K562 (cell line): ENCODE measurements at regions not wholly inside any gene's neighbourhood (a gene's known extent, or its start where the extent isn't known, plus 50 kb on each side); places are given as distances from the start of the nearest gene placed in this dataset.
A peak's percentile ranks its signal among the peaks of the same experiment; 100 is the strongest.

ENCODE experiments used
- AFF4 ChIP-seq: sonication (generic); formaldehyde crosslinking; IDR thresholded peaks from 2 replicates; pipeline ENCODE4 v1.8.0; 2023; ENCODE audit warnings: mild to moderate bottlenecking, missing genetic modification reagents
- ATF2 ChIP-seq: sonication (generic); formaldehyde crosslinking; IDR thresholded peaks from 2 replicates; pipeline ENCODE4 v1.8.1; 2022; ENCODE audit warnings: missing genetic modification reagents
- CEBPZ ChIP-seq: fragments of 150-350 bp; IDR thresholded peaks from 2 replicates; pipeline ENCODE4 v1.6.1; 2014; ENCODE audit warnings: low read depth, mild to moderate bottlenecking, low read length, borderline replicate concordance
- E2F3 ChIP-seq: fragments of 250-450 bp; sonication (Bioruptor Pico); IDR thresholded peaks from 2 replicates; pipeline ENCODE4 v1.4.0; 2020; ENCODE audit warnings: mild to moderate bottlenecking
- EGR1 ChIP-seq: fragments of 450-650 bp; conservative IDR thresholded peaks from 2 replicates; pipeline ENCODE4 v1.6.1; 2017; ENCODE audit warnings: mild to moderate bottlenecking
- HDAC1 ChIP-seq, 2 experiments: fragments of 450-650 bp; IDR thresholded peaks; 2 replicates each; pipeline ENCODE4 v1.6.1; 2016 to 2017; ENCODE audit warnings: inconsistent platforms in 1 of 2, mild to moderate bottlenecking in 1 of 2, moderate library complexity in 1 of 2
- HDAC2 ChIP-seq: fragments of 450-650 bp; IDR thresholded peaks from 2 replicates; pipeline ENCODE4 v1.6.1; 2016; ENCODE audit warnings: mild to moderate bottlenecking
- HDAC3 ChIP-seq: fragments of 450-650 bp; IDR thresholded peaks from 2 replicates; pipeline ENCODE4 v1.6.1; 2018; ENCODE audit warnings: borderline replicate concordance, mild to moderate bottlenecking, moderate library complexity; ENCODE audit not compliant: partially characterized antibody
- HNRNPUL1 ChIP-seq: fragments of 200-400 bp; formaldehyde crosslinking; IDR thresholded peaks from 2 replicates; pipeline ENCODE4 v1.6.1; 2017; ENCODE audit warnings: low read length
- IRF2 ChIP-seq: sonication (generic); formaldehyde crosslinking; IDR thresholded peaks from 2 replicates; pipeline ENCODE4 v1.8.1; 2022; ENCODE audit warnings: mild to moderate bottlenecking, missing genetic modification reagents
- KLF16 ChIP-seq: IDR thresholded peaks from 2 replicates; pipeline ENCODE4 v1.6.1; 2016; ENCODE audit warnings: antibody characterized with exemption
- MECOM ChIP-seq: fragments of 250-450 bp; sonication (Bioruptor Pico); IDR thresholded peaks from 2 replicates; pipeline ENCODE4 v1.8.0; 2022; ENCODE audit warnings: inconsistent platforms
- MTA2 ChIP-seq: fragments of 450-650 bp; IDR thresholded peaks from 2 replicates; pipeline ENCODE4 v1.6.1; 2016; ENCODE audit warnings: low read depth
- NCOA4 ChIP-seq: fragments of 450-650 bp; IDR thresholded peaks from 2 replicates; pipeline ENCODE4 v1.6.1; 2018; ENCODE audit warnings: mild to moderate bottlenecking; ENCODE audit not compliant: partially characterized antibody
- NFRKB ChIP-seq: fragments of 450-650 bp; IDR thresholded peaks from 2 replicates; pipeline ENCODE4 v1.6.1; 2016; ENCODE audit warnings: low read depth
- PML ChIP-seq: IDR thresholded peaks from 2 replicates; pipeline ENCODE4 v1.6.1; 2012; ENCODE audit warnings: low read length, inconsistent platforms
- RNF2 ChIP-seq: sonication (generic); IDR thresholded peaks from 2 replicates; pipeline ENCODE4 v1.6.1; 2016
- ZKSCAN8 ChIP-seq: fragments of 200-800 bp; sonication (Bioruptor generic); IDR thresholded peaks from 2 replicates; pipeline ENCODE4 v1.6.1; 2016; ENCODE audit warnings: missing genetic modification characterization, missing compliant biosample characterization
- ZNF507 ChIP-seq: conservative IDR thresholded peaks from 2 replicates; pipeline ENCODE4 v1.6.1; 2017; ENCODE audit warnings: missing genetic modification characterization, missing compliant biosample characterization
- ZNF740 ChIP-seq, 3 experiments: fragments of 200-800 bp in 1 of 3; sonication (Bioruptor generic) in 1 of 3; sonication (generic) in 1 of 3; formaldehyde crosslinking in 1 of 3; IDR thresholded peaks; 2 replicates each; pipeline versions ENCODE4 v1.6.1 to v1.8.0; 2016 to 2022; ENCODE audit warnings: mild to moderate bottlenecking in 2 of 3, missing compliant biosample characterization in 2 of 3, missing genetic modification characterization in 2 of 3, missing genetic modification reagents in 1 of 3

- TF ChIP-seq AFF4 (CRISPR knock-in tag) (no peak), RNF2 (0 out of 2 replicates have a peak, but pooled peaks have one; percentile 7), HNRNPUL1 (no peak), HDAC3 (no peak), CEBPZ (no peak), NCOA4 (no peak), ZNF507 (tag) (no peak), HDAC2 (no peak), ZKSCAN8 (CRISPR knock-in tag) (no peak), EGR1 (no peak), IRF2 (CRISPR knock-in tag) (no peak), HDAC1 (IDR thresholded peaks at IDR 0.05) (no peak), ATF2 (no peak), ZNF740 (CRISPR knock-in tag; IDR thresholded peaks at IDR 0.05) (peak; percentile 91), ZNF740 (tag; IDR thresholded peaks at IDR 0.05) (peak in 1 of 2 experiments; percentile 87; a peak in 2 of 4 replicates), MECOM (CRISPR knock-in tag) (no peak), NFRKB (no peak), MTA2 (no peak), KLF16 (no peak), E2F3 (CRISPR knock-in tag) (peak; percentile 73; the same call in 1 of the 2 replicates), PML (no peak)
Measured at GRCh38 chr10:75294866-75295701, 59.3 kb upstream of the COMTD1 start (continued).
